ENCODE measurements at regions not wholly inside any gene's neighbourhood (a gene's known extent, or its start where the extent isn't known, plus 50 kb on each side); places are given as distances from the start of the nearest gene placed in this dataset.

GRCh38 chr1:63262459-63262770, 60.0 kb upstream of the FOXD3 start:
- Histone ChIP-seq H3K27me3 (ENCODE audit: insufficient read depth) (no peaks in the 10 kb centered on the region), H3K27ac (ENCODE audit: low read depth) (no peak overlapping the region), H3K9me2 (ENCODE audit: insufficient read depth) (peaks cover 12% of the 10 kb centered on the region), H3K36me3 (ENCODE audit: insufficient read depth) (no peaks in the 10 kb centered on the region), H3K79me2 (replicated peaks; ENCODE audit: insufficient read depth) (no peaks in the 10 kb centered on the region), H2AFZ (0 out of 2 replicates have a peak overlapping the region, but pooled peaks have one; percentile 66), H3F3A (replicated peaks; ENCODE audit: low read depth) (no peaks in the 10 kb centered on the region), H3K4me3 (no peak overlapping the region), H3K4me1 (ENCODE audit: insufficient read depth) (peaks cover 7% of the 10 kb centered on the region; the same call in 1 of the 2 replicates), H4K20me1 (replicated peaks; ENCODE audit: insufficient read depth) (no peaks in the 10 kb centered on the region), H3K4me2 (no peak overlapping the region)
- Mint-ChIP-seq H3K9me3 (no peaks in the 10 kb centered on the region), H3K27ac (no peak overlapping the region), H3K36me3 (ENCODE audit: low read depth) (no peaks in the 10 kb centered on the region), H3K4me3 (no peak overlapping the region), H3K4me1 (peaks cover 7% of the 10 kb centered on the region), H3K27me3 (ENCODE audit: insufficient read depth, low read depth, poor library complexity) (peaks cover 4% of the 10 kb centered on the region)
- no peak for DNase-seq (ENCODE audit: low spot score)
- no peak for ATAC-seq
- TF ChIP-seq NANOG (IDR thresholded peaks at IDR 0.05; ENCODE audit: borderline replicate concordance) (no peak), REST (IDR thresholded peaks at IDR 0.05; ENCODE audit: unreplicated experiment) (no peak), STAT1 (IDR thresholded peaks at IDR 0.05; ENCODE audit: unreplicated experiment) (no peak), CREB1 (CRISPR knock-in tag; IDR thresholded peaks at IDR 0.05; ENCODE audit: low read depth) (no peak), ETS1 (IDR thresholded peaks at IDR 0.05) (no peak), EZH2phosphoT487 (IDR thresholded peaks at IDR 0.05; ENCODE audit: unreplicated experiment) (no peak), EZH2 (IDR thresholded peaks at IDR 0.05; ENCODE audit: low read depth, unreplicated experiment) (no peak), ZNF114 (CRISPR knock-in tag; IDR thresholded peaks at IDR 0.05) (no peak), ZNF331 (CRISPR knock-in tag; IDR thresholded peaks at IDR 0.05; ENCODE audit: low read depth) (no peak), POLR2AphosphoS5 (IDR thresholded peaks at IDR 0.05; ENCODE audit: low read depth) (no peak), JUNB (IDR thresholded peaks at IDR 0.05; ENCODE audit: unreplicated experiment) (no peak)

- H3K4me1 ChIP-seq (ENCODE audit: insufficient read depth) = peaks cover 8% of the 10 kb centered on the region; the same call in 1 of the 2 replicates
- no peak overlapping the region for H3K4me3 ChIP-seq
- Mint-ChIP-seq H3K36me3 (ENCODE audit: low read depth) (no peaks in the 10 kb centered on the region), H3K27me3 (ENCODE audit: insufficient read depth, low read depth, poor library complexity) (peaks cover 4% of the 10 kb centered on the region), H3K4me3 (no peak overlapping the region), H3K27ac (no peak overlapping the region), H3K9me3 (no peaks in the 10 kb centered on the region), H3K4me1 (peaks cover 7% of the 10 kb centered on the region)
- no peaks in the 10 kb centered on the region for H3K79me2 ChIP-seq (replicated peaks; ENCODE audit: insufficient read depth)
- TF ChIP-seq NANOG (IDR thresholded peaks at IDR 0.05; ENCODE audit: borderline replicate concordance) (no peak), JUNB (IDR thresholded peaks at IDR 0.05; ENCODE audit: unreplicated experiment) (no peak), CTCF (conservative IDR thresholded peaks at IDR 0.05; ENCODE audit: low read depth in 2 of 2) (peak; percentile 9 to 45; a peak in 2 of 4 replicates)
- DNase-seq (ENCODE audit: low spot score) = peak; percentile 5
- H4K20me1 ChIP-seq (replicated peaks; ENCODE audit: insufficient read depth) = no peaks in the 10 kb centered on the region
- H2AFZ ChIP-seq = no peak overlapping the region
- no peak overlapping the region for H3K4me2 ChIP-seq
- H3K27me3 ChIP-seq (ENCODE audit: insufficient read depth) = no peaks in the 10 kb centered on the region
- no peak overlapping the region for H3K27ac ChIP-seq (ENCODE audit: low read depth)
- H3K36me3 ChIP-seq (ENCODE audit: insufficient read depth) = no peaks in the 10 kb centered on the region
- H3F3A ChIP-seq (replicated peaks; ENCODE audit: low read depth) = no peaks in the 10 kb centered on the region
- no peak for ATAC-seq
- H3K9me2 ChIP-seq (ENCODE audit: insufficient read depth) = peaks cover 12% of the 10 kb centered on the region
These were observed 58.2 kb upstream of the FOXD3 start for GRCh38 chr1:63264161-63264560.
